ENCODE measurements at regions not wholly inside any gene's neighbourhood (a gene's known extent, or its start where the extent isn't known, plus 50 kb on each side); places are given as distances from the start of the nearest gene placed in this dataset.

- DNase-seq (ENCODE audit: low spot score): no peak
- intact Hi-C loops (cut with DNase I): loop anchor here in 1 of 2 donors (5.0 kb wide), 1 partner anchor 231 kb away; no protein-coding TSS in a partner anchor
Measured at GRCh38 chr10:120641695-120642094, 184.7 kb downstream of the PLPP4 start.

DNA sequence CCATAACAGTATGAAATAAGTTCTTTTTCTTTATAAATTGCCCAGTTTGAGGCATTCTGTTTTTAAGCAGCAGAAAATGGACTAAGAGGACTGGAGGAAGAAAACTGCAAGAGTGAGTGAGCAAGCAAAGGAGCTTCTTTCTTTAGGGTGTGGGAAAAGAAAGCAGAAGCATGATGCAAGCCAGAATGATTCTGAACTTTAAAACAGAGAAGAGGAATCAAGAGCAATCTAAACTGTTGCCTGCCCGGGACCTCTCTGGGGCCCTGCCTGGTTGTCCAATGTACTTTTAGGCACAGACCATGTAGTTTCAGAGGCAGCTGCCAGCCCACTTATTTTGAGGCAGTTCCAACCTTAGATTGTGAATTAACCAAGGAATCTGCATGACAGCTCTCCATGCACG is 186.3 kb downstream of the PLPP4 start:
- no peak for DNase-seq (ENCODE audit: low spot score)
- intact Hi-C loops (cut with DNase I): loop anchor here in 1 of 2 donors (5.0 kb wide), 1 partner anchor 229 kb away; no protein-coding TSS in a partner anchor

DNA sequence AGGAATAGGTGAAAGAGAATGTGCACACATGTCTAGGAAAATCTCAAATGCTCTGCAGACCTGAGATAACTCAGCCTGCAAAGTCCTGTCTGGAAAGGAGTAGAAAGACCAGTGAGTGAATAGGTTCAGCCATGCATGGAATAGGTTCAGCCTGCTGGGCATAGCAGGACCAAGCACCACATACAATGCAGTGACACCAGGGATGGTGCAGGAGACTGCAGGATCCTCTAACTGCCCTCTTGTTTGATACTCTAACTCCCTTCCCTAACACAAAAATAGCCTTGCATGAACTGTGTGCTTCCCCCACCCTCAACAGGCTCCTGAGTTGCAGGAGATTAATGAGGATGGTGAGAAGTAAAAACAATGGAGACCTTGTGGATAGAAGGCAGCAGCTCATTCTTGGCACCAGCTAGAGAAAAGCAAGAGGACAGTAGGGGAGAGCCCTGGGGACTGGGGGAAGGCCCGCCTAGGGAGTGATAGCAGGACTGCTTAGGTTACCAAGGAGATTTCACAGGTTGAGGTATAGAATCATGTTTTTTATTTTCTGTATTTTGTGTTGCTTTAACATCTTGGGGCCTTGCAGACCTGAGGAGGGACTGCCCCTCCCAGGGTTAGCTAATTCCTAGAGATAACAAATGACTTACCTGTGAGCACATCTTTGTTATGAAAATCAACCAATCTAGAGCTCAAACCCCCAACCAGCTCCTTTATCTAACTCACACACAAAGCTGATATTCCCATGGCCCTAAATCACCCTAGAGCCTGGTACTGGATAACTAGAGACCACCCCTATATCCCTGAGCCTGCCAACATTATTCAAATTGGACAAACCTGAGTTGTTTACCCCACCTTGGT is 187.8 kb downstream of the PLPP4 start:
- intact Hi-C loops (cut with DNase I): loop anchor here in 1 of 2 donors (5.0 kb wide), 1 partner anchor 228 kb away; no protein-coding TSS in a partner anchor
- no peak for DNase-seq (ENCODE audit: low spot score)

DNA sequence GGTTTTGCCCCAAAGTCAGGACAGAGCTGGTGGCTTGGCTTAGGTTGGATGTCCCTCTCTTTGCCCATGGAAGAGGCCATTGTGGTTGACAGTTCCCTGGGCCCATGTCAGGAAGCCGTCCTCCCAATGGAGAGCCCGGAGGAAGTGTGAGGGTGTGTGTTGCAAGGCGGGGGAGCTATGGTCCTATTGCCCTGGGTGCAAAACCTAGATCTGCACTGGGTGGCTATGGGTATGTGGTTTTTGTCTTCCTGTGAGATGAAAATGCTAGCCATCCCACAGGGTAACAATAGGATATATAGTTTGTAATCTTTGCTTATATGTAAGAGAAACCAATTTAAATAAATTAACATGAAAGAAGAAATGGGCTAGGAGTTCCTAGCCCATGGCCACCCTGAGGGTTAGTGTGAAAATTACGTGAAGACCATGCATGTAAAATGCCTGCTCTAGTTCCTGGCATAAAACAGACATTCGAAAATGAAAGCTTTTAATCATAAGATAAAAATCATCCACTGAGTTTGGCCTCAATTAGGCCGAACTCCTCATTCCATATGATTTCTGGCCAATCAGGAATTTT is 189.2 kb downstream of the PLPP4 start:
- intact Hi-C loops (cut with DNase I): no loop called here
- no peak for DNase-seq (ENCODE audit: low spot score)

GRCh38 chr10:120646738-120647456 is 189.9 kb downstream of the PLPP4 start:
- intact Hi-C loops (cut with DNase I): no loop called here
- DNase-seq (ENCODE audit: low spot score): no peak

GRCh38 chr10:120650705-120651399 is 193.8 kb downstream of the PLPP4 start:
- no peak for DNase-seq (ENCODE audit: low spot score)

GRCh38 chr10:120656107-120656506 is 195.1 kb upstream of the WDR11 start:
- intact Hi-C loops (cut with DNase I): no loop called here
- DNase-seq (ENCODE audit: low spot score): no peak

More at GRCh38 chr10:120650705-120651399, 193.8 kb downstream of the PLPP4 start:
- intact Hi-C loops (cut with DNase I): no loop called here

DNA sequence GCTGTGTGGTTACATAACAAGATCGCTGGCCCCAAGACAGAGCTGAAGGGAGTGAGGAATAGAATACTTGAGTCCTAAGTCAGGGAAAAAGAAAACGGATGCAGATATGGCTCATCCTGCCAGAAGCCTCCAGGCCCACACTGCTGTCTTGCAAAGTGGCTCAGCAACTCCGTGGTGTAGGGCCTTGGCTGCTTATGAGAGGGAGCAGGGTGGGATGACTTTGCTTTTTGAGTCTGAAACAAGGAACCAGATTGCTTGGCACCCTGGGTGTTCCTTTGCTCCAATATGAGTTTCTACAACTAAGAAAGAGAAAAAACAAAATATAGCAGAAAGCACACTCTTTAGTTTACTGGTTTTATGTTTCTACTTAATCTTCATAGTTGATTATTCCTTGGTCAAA is 193.8 kb upstream of the WDR11 start:
- DNase-seq (ENCODE audit: low spot score): no peak

DNA sequence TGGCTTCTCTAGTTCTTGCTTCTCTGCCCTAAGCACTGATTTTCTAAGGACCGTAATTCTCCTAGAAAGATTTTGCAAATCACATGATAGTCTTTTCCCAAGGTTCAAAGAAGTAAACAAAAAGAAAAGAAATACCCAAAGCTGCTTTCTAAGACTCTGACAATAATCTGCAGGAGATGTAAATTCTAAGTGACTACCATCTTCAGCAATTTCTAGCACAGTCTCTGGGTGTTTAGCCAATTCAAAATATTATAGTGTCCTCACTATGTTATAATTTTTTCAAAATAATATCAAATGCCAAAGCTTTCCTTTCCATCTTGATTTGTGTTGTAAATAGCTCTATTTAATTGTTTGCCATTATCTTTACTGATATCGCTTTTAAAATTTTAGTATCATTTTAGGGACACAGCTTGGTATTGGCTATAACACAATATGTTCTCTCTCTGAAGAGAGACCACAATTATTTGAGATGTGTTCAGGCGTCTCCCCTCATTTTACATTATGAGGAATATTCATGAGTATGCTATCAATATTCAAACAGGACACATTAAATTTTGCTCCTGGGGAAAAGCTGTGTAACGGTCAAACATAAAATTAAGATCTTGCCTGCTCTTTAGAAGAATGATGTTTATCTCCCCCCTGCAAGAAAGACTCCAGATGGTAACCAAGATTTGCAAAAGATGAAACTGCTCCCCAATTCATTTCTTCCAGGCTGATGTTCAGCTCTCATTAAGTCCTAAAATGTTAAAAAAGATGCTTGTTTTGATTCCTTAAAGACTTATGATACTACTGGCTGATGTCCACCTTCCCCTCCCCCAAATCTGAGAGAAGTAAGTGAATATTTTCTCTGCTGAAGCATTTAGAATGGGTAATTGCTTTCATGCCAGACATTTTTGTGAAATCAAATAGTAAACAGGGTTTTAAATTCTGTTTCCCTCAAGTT is 191.9 kb upstream of the WDR11 start:
- DNase-seq (ENCODE audit: low spot score): no peak

More for the DNA sequence above, 193.8 kb upstream of the WDR11 start:
- intact Hi-C loops (cut with DNase I): no loop called here

DNA sequence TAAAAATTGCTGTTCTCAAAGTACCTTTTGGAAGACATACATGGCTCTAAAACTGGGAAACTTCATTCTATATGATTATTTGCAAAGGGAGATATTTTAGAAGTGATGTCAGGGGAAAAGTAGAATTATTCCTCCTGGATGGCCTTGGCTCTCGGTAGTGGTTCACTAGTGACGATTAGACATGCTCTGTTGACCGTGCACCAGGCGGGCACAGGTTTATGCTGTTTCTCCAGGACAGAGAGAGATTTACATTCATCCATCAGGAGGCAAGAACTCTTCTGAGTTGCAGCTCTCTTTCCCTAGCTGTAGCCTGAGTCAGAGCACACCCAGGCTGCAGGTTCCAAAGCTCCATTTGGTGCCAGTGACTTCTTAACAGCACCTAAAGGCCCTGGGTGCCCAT is 184.9 kb upstream of the WDR11 start:
- intact Hi-C loops (cut with DNase I): loop anchor here in 1 of 2 donors (10.0 kb wide), 1 partner anchor 438 kb away; no protein-coding TSS in a partner anchor
- no peak for DNase-seq (ENCODE audit: low spot score)

More for the DNA sequence above, 191.9 kb upstream of the WDR11 start:
- intact Hi-C loops (cut with DNase I): no loop called here

- intact Hi-C loops (cut with DNase I): loop anchor here in 1 of 2 donors (10.0 kb wide), 1 partner anchor 438 kb away; no protein-coding TSS in a partner anchor
- DNase-seq (ENCODE audit: low spot score): no peak
Measured at GRCh38 chr10:120667276-120667675, 183.9 kb upstream of the WDR11 start.

DNA sequence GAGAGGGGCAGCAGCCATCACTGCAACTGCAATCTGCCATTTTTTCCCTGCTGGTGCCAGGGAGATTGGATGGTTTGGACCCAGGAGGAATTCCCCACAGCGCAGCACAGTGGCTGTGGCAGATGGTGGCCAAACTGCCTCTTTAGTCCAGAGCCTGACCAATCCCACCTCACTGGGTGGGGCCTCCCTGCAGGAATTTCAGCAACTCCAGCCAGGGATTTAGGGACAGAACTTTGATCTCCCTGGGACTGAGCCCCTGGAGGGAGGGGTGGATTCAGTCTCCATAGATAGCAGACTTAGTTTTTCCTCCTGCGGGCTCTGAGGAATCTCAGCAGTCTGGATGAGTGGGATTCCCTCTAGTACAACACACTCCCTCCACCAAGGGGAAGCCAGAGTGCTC is 179.7 kb upstream of the WDR11 start:
- no peak for DNase-seq (ENCODE audit: low spot score)
- intact Hi-C loops (cut with DNase I): no loop called here

- intact Hi-C loops (cut with DNase I): no loop called here
- DNase-seq (ENCODE audit: low spot score): no peak
Measured at GRCh38 chr10:120683454-120683853, 167.7 kb upstream of the WDR11 start.

GRCh38 chr10:120684226-120684625 is 166.9 kb upstream of the WDR11 start:
- intact Hi-C loops (cut with DNase I): no loop called here
- no peak for DNase-seq (ENCODE audit: low spot score)

DNA sequence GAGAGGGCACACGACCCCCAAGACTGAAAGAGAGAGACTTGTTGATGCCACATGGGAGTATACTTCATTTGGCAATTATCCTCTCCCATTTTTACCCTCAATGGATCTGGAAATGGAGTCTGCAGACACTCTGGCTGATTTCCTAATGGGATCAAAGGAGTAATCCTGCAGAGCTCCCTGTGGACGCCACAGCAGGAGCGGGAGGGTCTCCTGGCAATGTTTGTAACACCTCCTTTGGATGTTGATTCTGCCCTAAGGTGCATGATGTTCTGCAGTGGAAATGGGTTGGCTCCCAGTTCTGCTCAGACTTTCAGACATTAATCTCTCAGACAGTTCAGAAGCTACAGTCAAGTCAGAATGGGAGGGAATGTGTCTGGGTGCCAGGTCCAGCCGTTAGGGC is 166.0 kb upstream of the WDR11 start:
- intact Hi-C loops (cut with DNase I): no loop called here

GRCh38 chr10:120688928-120689327 is 162.2 kb upstream of the WDR11 start:
- intact Hi-C loops (cut with DNase I): no loop called here
- no peak for DNase-seq (ENCODE audit: low spot score)

More for the DNA sequence above, 166.0 kb upstream of the WDR11 start:
- no peak for DNase-seq (ENCODE audit: low spot score)

DNA sequence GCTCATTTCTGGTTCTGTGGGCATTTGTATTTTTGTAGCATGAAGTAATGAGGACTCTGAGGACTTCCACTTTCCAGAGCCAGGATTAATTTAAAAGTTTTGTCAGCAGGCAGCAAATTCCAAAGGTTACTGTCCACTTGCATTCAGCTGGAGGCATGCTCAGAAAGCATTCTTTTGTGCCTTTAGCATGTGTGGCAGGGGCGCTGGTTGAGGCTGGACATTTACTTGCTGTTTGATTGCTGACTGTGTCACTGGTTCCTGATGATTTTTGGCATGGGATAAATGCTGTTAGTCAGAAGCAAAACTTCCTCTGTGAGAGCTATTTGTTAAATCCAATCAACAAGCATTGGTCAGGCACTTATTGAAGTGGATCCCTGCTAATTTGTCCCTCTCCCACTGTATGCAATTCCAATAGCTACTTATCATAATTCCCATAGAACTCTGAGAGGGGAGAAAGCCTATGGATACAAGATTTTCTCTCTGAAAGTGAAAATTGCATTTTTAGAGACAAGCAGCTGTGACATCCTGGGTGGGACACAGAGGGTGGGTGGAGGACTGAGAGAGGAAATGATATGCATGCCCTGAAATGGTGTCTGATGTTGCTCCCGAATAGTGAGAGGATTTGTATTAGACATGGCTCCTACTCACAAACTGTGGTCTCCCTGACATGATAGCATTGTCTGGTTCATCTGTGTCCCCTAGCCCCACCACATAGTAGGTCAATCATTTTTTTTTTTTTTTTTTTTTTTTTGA is 161.2 kb upstream of the WDR11 start:
- no peak for DNase-seq (ENCODE audit: low spot score)
- intact Hi-C loops (cut with DNase I): no loop called here

- DNase-seq (ENCODE audit: low spot score): no peak
- intact Hi-C loops (cut with DNase I): no loop called here
Measured at GRCh38 chr10:120691625-120692024, 159.5 kb upstream of the WDR11 start.
